ENCODE measurements at regions not wholly inside any gene's neighbourhood (a gene's known extent, or its start where the extent isn't known, plus 50 kb on each side); places are given as distances from the start of the nearest gene placed in this dataset.

- DNase-seq (ENCODE audit: low read depth, low spot score) = no peak
Observed at GRCh38 chr20:37643400-37643799, 50.4 kb upstream of the CTNNBL1 start.

- DNase-seq (ENCODE audit: low read depth, low spot score) = no peak
Observed at GRCh38 chr20:37642246-37642645, 51.6 kb upstream of the CTNNBL1 start.

- DNase-seq (ENCODE audit: low read depth, low spot score) = no peak
Observed at GRCh38 chr20:37640600-37641561, 52.9 kb upstream of the CTNNBL1 start.

- no peak for DNase-seq (ENCODE audit: low read depth, low spot score)
Observed at GRCh38 chr20:37638527-37638926, 55.3 kb upstream of the CTNNBL1 start.

GRCh38 chr20:37636977-37637376, 56.9 kb upstream of the CTNNBL1 start:
- no peak for DNase-seq (ENCODE audit: low read depth, low spot score)

- no peak for DNase-seq (ENCODE audit: low read depth, low spot score)
Observed at GRCh38 chr20:37636212-37636975, 57.4 kb upstream of the CTNNBL1 start.

- DNase-seq (ENCODE audit: low read depth, low spot score) = no peak
Observed at GRCh38 chr20:37630993-37631392, 62.8 kb upstream of the CTNNBL1 start.

GRCh38 chr20:37630166-37630565, 63.7 kb upstream of the CTNNBL1 start:
- no peak for DNase-seq (ENCODE audit: low read depth, low spot score)

GRCh38 chr20:37627767-37628130, 66.1 kb upstream of the CTNNBL1 start:
- DNase-seq (ENCODE audit: low read depth, low spot score) = no peak

GRCh38 chr20:37627060-37627766, 66.6 kb upstream of the CTNNBL1 start:
- no peak for DNase-seq (ENCODE audit: low read depth, low spot score)

- DNase-seq (ENCODE audit: low read depth, low spot score) = no peak
Observed at GRCh38 chr20:37624963-37625362, 68.9 kb upstream of the CTNNBL1 start.

GRCh38 chr20:37622728-37623127, 71.1 kb upstream of the CTNNBL1 start:
- DNase-seq (ENCODE audit: low read depth, low spot score) = no peak

- DNase-seq (ENCODE audit: low read depth, low spot score) = no peak
Observed at GRCh38 chr20:37619496-37619895, 74.3 kb upstream of the CTNNBL1 start.

GRCh38 chr20:37616110-37616425, 77.8 kb upstream of the CTNNBL1 start:
- DNase-seq (ENCODE audit: low read depth, low spot score) = no peak

GRCh38 chr20:37615340-37616109, 78.3 kb upstream of the CTNNBL1 start:
- peak; percentile 29 for DNase-seq (ENCODE audit: low read depth, low spot score)

GRCh38 chr20:37611852-37612251, 82.0 kb upstream of the CTNNBL1 start:
- DNase-seq (ENCODE audit: low read depth, low spot score) = no peak

GRCh38 chr20:37611346-37611745, 82.5 kb upstream of the CTNNBL1 start:
- DNase-seq (ENCODE audit: low read depth, low spot score) = no peak

GRCh38 chr20:37610203-37610798, 82.6 kb upstream of the BLCAP start:
- DNase-seq (ENCODE audit: low read depth, low spot score) = no peak

- DNase-seq (ENCODE audit: low read depth, low spot score) = no peak
Observed at GRCh38 chr20:37602634-37603033, 75.0 kb upstream of the BLCAP start.

- no peak for DNase-seq (ENCODE audit: low read depth, low spot score)
Observed at GRCh38 chr20:37600486-37600885, 72.8 kb upstream of the BLCAP start.

Data from activated naive CD8-positive, alpha-beta T cell treated with anti-CD3 and anti-CD28 coated beads, Interleukin-2, amount 50 U/mL, for 16 hours (primary cell).